COLO668 (cell line): ENCODE measurements at regions not wholly inside any gene's neighbourhood (a gene's known extent, or its start where the extent isn't known, plus 50 kb on each side); places are given as distances from the start of the nearest gene placed in this dataset.

Experiments used
- DNase-seq: peaks from one replicate; lab custom pipeline; 2025; ENCODE audit not compliant: unreplicated experiment; lab: John Stamatoyannopoulos, UW

- DNase-seq = no peak
Measured at GRCh38 chr1:4268262-4268888, 368.3 kb upstream of the C1orf174 start.

GRCh38 chr1:4268889-4269284, 368.8 kb upstream of the C1orf174 start:
- DNase-seq = no peak

- no peak for DNase-seq
Measured at GRCh38 chr1:4269330-4269729, 369.3 kb upstream of the C1orf174 start.

- DNase-seq = no peak
Measured at GRCh38 chr1:4269952-4270570, 370.0 kb upstream of the C1orf174 start.

- DNase-seq = no peak
Measured at GRCh38 chr1:4270651-4271337, 370.7 kb upstream of the C1orf174 start.

GRCh38 chr1:4271338-4271998, 371.4 kb upstream of the C1orf174 start:
- DNase-seq = no peak

GRCh38 chr1:4272568-4272967, 372.5 kb upstream of the C1orf174 start:
- DNase-seq = no peak

GRCh38 chr1:4273243-4273642, 373.2 kb upstream of the C1orf174 start:
- DNase-seq = no peak

GRCh38 chr1:4273747-4274146, 373.7 kb upstream of the C1orf174 start:
- DNase-seq = no peak

- DNase-seq = no peak
Measured at GRCh38 chr1:4275083-4275482, 375.0 kb upstream of the C1orf174 start.

- no peak for DNase-seq
Measured at GRCh38 chr1:4276238-4276637, 376.2 kb upstream of the C1orf174 start.

GRCh38 chr1:4277598-4277997, 376.8 kb upstream of the AJAP1 start:
- DNase-seq = no peak

GRCh38 chr1:4284976-4285375, 369.4 kb upstream of the AJAP1 start:
- no peak for DNase-seq

- DNase-seq = no peak
Measured at GRCh38 chr1:4292861-4293260, 361.5 kb upstream of the AJAP1 start.

GRCh38 chr1:4298361-4299083, 355.9 kb upstream of the AJAP1 start:
- DNase-seq = no peak

- peak; percentile 19 for DNase-seq
Measured at GRCh38 chr1:4301007-4301406, 353.4 kb upstream of the AJAP1 start.

GRCh38 chr1:4303303-4303702, 351.1 kb upstream of the AJAP1 start:
- no peak for DNase-seq

GRCh38 chr1:4305526-4306301, 348.7 kb upstream of the AJAP1 start:
- no peak for DNase-seq

- no peak for DNase-seq
Measured at GRCh38 chr1:4306559-4307467, 347.6 kb upstream of the AJAP1 start.

GRCh38 chr1:4307468-4307845, 347.0 kb upstream of the AJAP1 start:
- no peak for DNase-seq
